Activated CD8-positive, alpha-beta T cell treated with anti-CD3 and anti-CD28 coated beads for 36 hours (primary cell): ENCODE measurements at regions not wholly inside any gene's neighbourhood (a gene's known extent, or its start where the extent isn't known, plus 50 kb on each side); places are given as distances from the start of the nearest gene placed in this dataset.

ENCODE experiments used
- ATAC-seq: fragments of 200-7000 bp; cut with Tn5 transposase; one replicate; pipeline ENCODE4 v1.10.0; 2021; ENCODE audit warnings: mild to moderate bottlenecking, moderate library complexity
- CTCF ChIA-PET: fragments of 350-600 bp; sonication (Branson Sonifier 250); formaldehyde crosslinking; loops from one replicate; lab custom pipeline; 2021; ENCODE audit warnings: antibody characterized with exemption; lab: Charles Lee
- POLR2A ChIA-PET: fragments of 350-600 bp; sonication (Branson Sonifier 250); formaldehyde crosslinking; loops from one replicate; lab custom pipeline; 2021; ENCODE audit warnings: antibody characterized with exemption; lab: Charles Lee
- DNase-seq: peaks from one replicate; pipeline ENCODE4 v3.0.0-alpha.2; 2020
- H3K27ac Mint-ChIP-seq: one replicate; pipeline ENCODE4 v1.8.0; 2021; ENCODE audit warnings: mild to moderate bottlenecking, mixed read lengths
- H3K27me3 Mint-ChIP-seq: one replicate; pipeline ENCODE4 v1.8.0; 2021; ENCODE audit warnings: mixed read lengths
- H3K36me3 Mint-ChIP-seq: one replicate; pipeline ENCODE4 v1.8.0; 2021; ENCODE audit warnings: low read depth, mixed read lengths
- H3K4me1 Mint-ChIP-seq: one replicate; pipeline ENCODE4 v1.8.0; 2021; ENCODE audit warnings: low read depth, mixed read lengths
- H3K4me3 Mint-ChIP-seq: one replicate; pipeline ENCODE4 v1.8.0; 2021; ENCODE audit warnings: mild to moderate bottlenecking, moderate library complexity, mixed read lengths
- H3K9me3 Mint-ChIP-seq: one replicate; pipeline ENCODE4 v1.8.0; 2021; ENCODE audit warnings: mixed read lengths
- intact Hi-C: fragments of 100-400 bp; cut with micrococcal nuclease; formaldehyde crosslinking; loops from one replicate; pipeline ENCODE4 v1.10.0; 2022
- TF ChIP-seq, protein P1 (sequence below): fragments of 200-600 bp; IDR thresholded peaks from one replicate; pipeline ENCODE4 v1.8.0; 2022; ENCODE audit warnings: antibody characterized with exemption, mild to moderate bottlenecking

GRCh38 chr4:170990989-170991589 lies 822.1 kb upstream of the GALNTL6 start:
- Mint-ChIP-seq H3K27me3 (no peaks in the 10 kb centered on the region), H3K36me3 (no peaks in the 10 kb centered on the region), H3K27ac (no peak overlapping the region), H3K4me1 (no peaks in the 10 kb centered on the region), H3K9me3 (no peaks in the 10 kb centered on the region), H3K4me3 (no peak overlapping the region)
- CTCF ChIA-PET, result interaction anchor here (1.0 kb wide), 1 partner anchor 12 kb away, joined by 3 read pairs; no protein-coding TSS in a partner anchor
- POLR2A ChIA-PET, result no interaction called here
- ATAC-seq (no peak), DNase-seq (no peak)
- intact Hi-C loops, result no loop called here
- TF ChIP-seq, protein P1, sequence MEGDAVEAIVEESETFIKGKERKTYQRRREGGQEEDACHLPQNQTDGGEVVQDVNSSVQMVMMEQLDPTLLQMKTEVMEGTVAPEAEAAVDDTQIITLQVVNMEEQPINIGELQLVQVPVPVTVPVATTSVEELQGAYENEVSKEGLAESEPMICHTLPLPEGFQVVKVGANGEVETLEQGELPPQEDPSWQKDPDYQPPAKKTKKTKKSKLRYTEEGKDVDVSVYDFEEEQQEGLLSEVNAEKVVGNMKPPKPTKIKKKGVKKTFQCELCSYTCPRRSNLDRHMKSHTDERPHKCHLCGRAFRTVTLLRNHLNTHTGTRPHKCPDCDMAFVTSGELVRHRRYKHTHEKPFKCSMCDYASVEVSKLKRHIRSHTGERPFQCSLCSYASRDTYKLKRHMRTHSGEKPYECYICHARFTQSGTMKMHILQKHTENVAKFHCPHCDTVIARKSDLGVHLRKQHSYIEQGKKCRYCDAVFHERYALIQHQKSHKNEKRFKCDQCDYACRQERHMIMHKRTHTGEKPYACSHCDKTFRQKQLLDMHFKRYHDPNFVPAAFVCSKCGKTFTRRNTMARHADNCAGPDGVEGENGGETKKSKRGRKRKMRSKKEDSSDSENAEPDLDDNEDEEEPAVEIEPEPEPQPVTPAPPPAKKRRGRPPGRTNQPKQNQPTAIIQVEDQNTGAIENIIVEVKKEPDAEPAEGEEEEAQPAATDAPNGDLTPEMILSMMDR, result no peak

- ChIA-PET POLR2A (no interaction called here), CTCF (no interaction called here)
- H3K4me3 Mint-ChIP-seq, result no peak overlapping the region
- H3K27me3 Mint-ChIP-seq, result no peaks in the 10 kb centered on the region
- no peak for DNase-seq
- H3K36me3 Mint-ChIP-seq, result no peaks in the 10 kb centered on the region
- H3K27ac Mint-ChIP-seq, result no peak overlapping the region
- intact Hi-C loops, result no loop called here
- no peaks in the 10 kb centered on the region for H3K9me3 Mint-ChIP-seq
- ATAC-seq, result no peak
- no peaks in the 10 kb centered on the region for H3K4me1 Mint-ChIP-seq
- TF ChIP-seq, protein P1, result no peak
Observed at GRCh38 chr4:170988446-170988845, 824.8 kb upstream of the GALNTL6 start.

DNA sequence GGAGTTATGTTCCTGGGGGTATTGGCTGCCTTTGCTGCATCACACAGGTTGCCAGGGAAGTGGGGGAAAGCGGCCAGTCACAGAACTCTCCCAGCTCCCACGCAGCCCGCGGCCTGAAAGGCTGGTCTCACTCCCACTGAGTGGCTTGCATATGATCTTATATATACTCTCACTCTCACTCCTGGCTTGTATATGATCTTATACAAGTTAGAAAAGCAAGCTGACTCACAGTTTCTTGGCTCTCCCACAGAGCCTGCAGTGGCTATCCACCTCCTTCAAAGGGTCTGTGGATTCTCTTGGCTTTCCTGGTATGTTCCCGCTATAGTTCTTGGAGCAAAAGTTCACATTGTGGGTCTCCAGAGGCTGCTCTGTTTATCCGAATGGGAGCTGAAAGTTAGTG lies 833.5 kb upstream of the GALNTL6 start:
- ChIA-PET CTCF (interaction anchor here (0.6 kb wide), 1 partner anchor 11 kb away, joined by 3 read pairs; no protein-coding TSS in a partner anchor), POLR2A (no interaction called here)
- intact Hi-C loops, result no loop called here
- H3K4me3 Mint-ChIP-seq, result no peak overlapping the region
- no peak overlapping the region for H3K27ac Mint-ChIP-seq
- no peaks in the 10 kb centered on the region for H3K4me1 Mint-ChIP-seq
- TF ChIP-seq, protein P1, result no peak
- DNase-seq (no peak), ATAC-seq (no peak)
- H3K27me3 Mint-ChIP-seq, result no peaks in the 10 kb centered on the region
- H3K36me3 Mint-ChIP-seq, result no peaks in the 10 kb centered on the region
- no peaks in the 10 kb centered on the region for H3K9me3 Mint-ChIP-seq

DNA sequence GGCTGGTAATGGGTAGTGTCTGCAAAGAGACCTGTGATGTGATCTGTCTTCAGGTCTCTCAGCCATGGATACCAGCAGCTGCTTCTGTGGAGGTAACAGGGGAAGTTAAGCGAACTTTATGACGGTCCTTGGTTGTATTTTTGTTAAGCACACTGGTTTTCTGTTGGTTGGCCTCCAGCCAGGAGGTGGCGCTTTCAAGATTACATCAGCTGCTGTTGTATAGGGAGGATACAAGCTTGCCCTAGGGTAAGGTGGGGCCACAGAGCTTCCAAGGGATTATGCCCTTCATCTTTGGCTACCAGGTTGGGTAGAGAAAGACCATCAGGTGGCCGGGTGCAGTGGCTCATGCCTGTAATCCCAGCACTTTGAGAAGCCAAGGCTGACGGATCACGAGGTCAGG lies 834.2 kb upstream of the GALNTL6 start:
- H3K27ac Mint-ChIP-seq, result no peak overlapping the region
- POLR2A ChIA-PET, result no interaction called here
- no peaks in the 10 kb centered on the region for H3K27me3 Mint-ChIP-seq
- H3K36me3 Mint-ChIP-seq, result no peaks in the 10 kb centered on the region
- no peaks in the 10 kb centered on the region for H3K4me1 Mint-ChIP-seq
- intact Hi-C loops, result no loop called here
- peaks cover 3% of the 10 kb centered on the region for H3K9me3 Mint-ChIP-seq
- DNase-seq (peak; percentile 3), ATAC-seq (no peak)
- H3K4me3 Mint-ChIP-seq, result no peak overlapping the region
- CTCF ChIA-PET, result interaction anchor here (1.2 kb wide), 1 partner anchor 12 kb away, joined by 3 read pairs; no protein-coding TSS in a partner anchor
- TF ChIP-seq, protein P1, result no peak

- Mint-ChIP-seq H3K4me3 (no peak overlapping the region), H3K9me3 (peaks cover 4% of the 10 kb centered on the region), H3K4me1 (no peaks in the 10 kb centered on the region), H3K27ac (no peak overlapping the region), H3K36me3 (no peaks in the 10 kb centered on the region), H3K27me3 (no peaks in the 10 kb centered on the region)
- ChIA-PET CTCF (no interaction called here), POLR2A (no interaction called here)
- intact Hi-C loops, result no loop called here
- DNase-seq, result no peak
- TF ChIP-seq, protein P1, result no peak
- ATAC-seq, result no peak
Observed at GRCh38 chr4:170949084-170949483, 859.3 kb upstream of the AADAT start.
